HEK293 (cell line): ENCODE measurements at regions not wholly inside any gene's neighbourhood (a gene's known extent, or its start where the extent isn't known, plus 50 kb on each side); places are given as distances from the start of the nearest gene placed in this dataset.

Source experiments
- CTCF ChIA-PET: fragments of 350-600 bp; formaldehyde crosslinking; extraction: SDS; loops from one replicate; lab custom pipeline; 2021; ENCODE audit warnings: antibody characterized with exemption; lab: Yijun Ruan, JAX
- POLR2A ChIA-PET: fragments of 300-600 bp; formaldehyde crosslinking; extraction: SDS; loops from one replicate; lab custom pipeline; 2020; ENCODE audit warnings: antibody characterized with exemption, inconsistent platforms; lab: Yijun Ruan, JAX
- H3K27ac ChIP-seq: fragments of 200-500 bp; sonication (Bioruptor generic); 2 replicates; pipeline ENCODE4 v1.5.1; 2014; ENCODE audit warnings: low read depth, low read length, control low read depth, inconsistent platforms; ENCODE audit errors: extremely low read depth
- H3K36me3 ChIP-seq, 2 experiments: fragments of 200-500 bp in 1 of 2; sonication (Bioruptor generic) in 1 of 2; 1 replicate in 1 of 2; 2 replicates in 1 of 2; pipeline ENCODE4 v1.5.1; 2014 to 2017; ENCODE audit warnings: inconsistent platforms in 2 of 2, low read length in 2 of 2; ENCODE audit not compliant: control insufficient read depth in 2 of 2, insufficient read depth in 1 of 2
- H3K4me1 ChIP-seq: fragments of 200-500 bp; sonication (Bioruptor generic); 2 replicates; pipeline ENCODE4 v1.5.1; 2014; ENCODE audit warnings: mild to moderate bottlenecking, low read length, inconsistent platforms; ENCODE audit not compliant: control insufficient read depth, insufficient read depth
- H3K4me3 ChIP-seq: 2 replicates; pipeline ENCODE4 v1.5.1; 2011; ENCODE audit warnings: low read depth, mild to moderate bottlenecking, control low read depth, low read length, moderate library complexity
- H3K9me3 ChIP-seq: fragments of 200-500 bp; sonication (Bioruptor generic); 2 replicates; pipeline ENCODE4 v1.5.1; 2014; ENCODE audit warnings: low read depth, low read length, inconsistent platforms; ENCODE audit not compliant: control insufficient read depth, insufficient read depth
- BCL11A ChIP-seq: fragments of 450-650 bp; formaldehyde crosslinking; IDR thresholded peaks from 2 replicates; pipeline ENCODE4 v1.5.1; 2016; ENCODE audit warnings: low read depth, missing biosample characterization, missing genetic modification characterization
- GLIS2 ChIP-seq: fragments of 450-650 bp; formaldehyde crosslinking; IDR thresholded peaks from 2 replicates; pipeline ENCODE4 v1.5.1; 2016; ENCODE audit warnings: missing biosample characterization, missing genetic modification characterization
- MYNN ChIP-seq: fragments of 450-650 bp; formaldehyde crosslinking; IDR thresholded peaks from 2 replicates; pipeline ENCODE4 v1.5.1; 2016; ENCODE audit warnings: missing biosample characterization, missing genetic modification characterization, borderline replicate concordance
- PRDM2 ChIP-seq: fragments of 450-650 bp; formaldehyde crosslinking; IDR thresholded peaks from 2 replicates; pipeline ENCODE4 v1.5.1; 2016; ENCODE audit warnings: missing biosample characterization, missing genetic modification characterization, borderline replicate concordance
- PRDM4 ChIP-seq: fragments of 450-650 bp; formaldehyde crosslinking; IDR thresholded peaks from 2 replicates; pipeline ENCODE4 v1.5.1; 2017; ENCODE audit warnings: missing biosample characterization, missing genetic modification characterization
- TSHZ1 ChIP-seq: fragments of 450-650 bp; formaldehyde crosslinking; IDR thresholded peaks from 2 replicates; pipeline ENCODE4 v1.5.1; 2016; ENCODE audit warnings: missing biosample characterization, missing genetic modification characterization, borderline replicate concordance
- ZFP3 ChIP-seq: fragments of 450-650 bp; formaldehyde crosslinking; IDR thresholded peaks from 2 replicates; pipeline ENCODE4 v1.5.1; 2016; ENCODE audit warnings: low read depth, missing biosample characterization, missing genetic modification characterization
- ZNF148 ChIP-seq: fragments of 450-650 bp; formaldehyde crosslinking; IDR thresholded peaks from 2 replicates; pipeline ENCODE4 v1.5.0; 2017; ENCODE audit warnings: missing biosample characterization, missing genetic modification characterization, borderline replicate concordance
- ZNF274 ChIP-seq, 2 experiments: fragments of 200-500 bp in 1 of 2; fragments of 450-650 bp in 1 of 2; sonication (Bioruptor generic) in 1 of 2; formaldehyde crosslinking in 1 of 2; IDR thresholded peaks; 2 replicates each; pipeline versions ENCODE4 v1.5.1 to v1.6.1; 2014 to 2016; ENCODE audit warnings: borderline replicate concordance in 1 of 2, inconsistent platforms in 1 of 2, low read length in 1 of 2, missing biosample characterization in 1 of 2, missing genetic modification characterization in 1 of 2
- ZNF302 ChIP-seq: fragments of 450-650 bp; formaldehyde crosslinking; IDR thresholded peaks from 2 replicates; pipeline ENCODE4 v1.5.1; 2016; ENCODE audit warnings: missing biosample characterization, missing genetic modification characterization, low read depth
- ZNF521 ChIP-seq: fragments of 450-650 bp; formaldehyde crosslinking; IDR thresholded peaks from 2 replicates; pipeline ENCODE4 v1.5.1; 2017; ENCODE audit warnings: missing biosample characterization, mild to moderate bottlenecking, missing genetic modification characterization
- ZNF571 ChIP-seq: fragments of 450-650 bp; formaldehyde crosslinking; IDR thresholded peaks from 2 replicates; pipeline ENCODE4 v1.5.0; 2017; ENCODE audit warnings: missing biosample characterization, missing genetic modification characterization
- ZNF600 ChIP-seq: fragments of 450-650 bp; formaldehyde crosslinking; IDR thresholded peaks from 2 replicates; pipeline ENCODE4 v1.5.1; 2016; ENCODE audit warnings: missing biosample characterization, missing genetic modification characterization
- ZNF621 ChIP-seq: fragments of 450-650 bp; formaldehyde crosslinking; IDR thresholded peaks from 2 replicates; pipeline ENCODE4 v1.5.1; 2017; ENCODE audit warnings: missing biosample characterization, missing genetic modification characterization
- ZNF629 ChIP-seq: fragments of 450-650 bp; formaldehyde crosslinking; IDR thresholded peaks from 2 replicates; pipeline ENCODE4 v1.5.1; 2017; ENCODE audit warnings: missing biosample characterization, missing genetic modification characterization
- ZNF768 ChIP-seq: fragments of 450-650 bp; formaldehyde crosslinking; IDR thresholded peaks from 2 replicates; pipeline ENCODE4 v1.5.1; 2018; ENCODE audit warnings: missing biosample characterization, mild to moderate bottlenecking, missing genetic modification characterization
- TF ChIP-seq, protein P1 (sequence below): fragments of 450-650 bp; formaldehyde crosslinking; IDR thresholded peaks from 2 replicates; pipeline ENCODE4 v1.5.1; 2017; ENCODE audit warnings: missing biosample characterization, missing genetic modification characterization
- TF ChIP-seq, protein P2 (sequence below): fragments of 450-650 bp; formaldehyde crosslinking; IDR thresholded peaks from 2 replicates; pipeline ENCODE4 v1.5.1; 2016; ENCODE audit warnings: missing biosample characterization, missing genetic modification characterization
- TF ChIP-seq, protein P3 (sequence below): fragments of 450-650 bp; formaldehyde crosslinking; IDR thresholded peaks from 2 replicates; pipeline ENCODE4 v1.5.1; 2016; ENCODE audit warnings: missing biosample characterization, missing genetic modification characterization

GRCh38 chr2:59532808-59533207 is 1020.6 kb downstream of the BCL11A start:
- TF ChIP-seq, protein P1, sequence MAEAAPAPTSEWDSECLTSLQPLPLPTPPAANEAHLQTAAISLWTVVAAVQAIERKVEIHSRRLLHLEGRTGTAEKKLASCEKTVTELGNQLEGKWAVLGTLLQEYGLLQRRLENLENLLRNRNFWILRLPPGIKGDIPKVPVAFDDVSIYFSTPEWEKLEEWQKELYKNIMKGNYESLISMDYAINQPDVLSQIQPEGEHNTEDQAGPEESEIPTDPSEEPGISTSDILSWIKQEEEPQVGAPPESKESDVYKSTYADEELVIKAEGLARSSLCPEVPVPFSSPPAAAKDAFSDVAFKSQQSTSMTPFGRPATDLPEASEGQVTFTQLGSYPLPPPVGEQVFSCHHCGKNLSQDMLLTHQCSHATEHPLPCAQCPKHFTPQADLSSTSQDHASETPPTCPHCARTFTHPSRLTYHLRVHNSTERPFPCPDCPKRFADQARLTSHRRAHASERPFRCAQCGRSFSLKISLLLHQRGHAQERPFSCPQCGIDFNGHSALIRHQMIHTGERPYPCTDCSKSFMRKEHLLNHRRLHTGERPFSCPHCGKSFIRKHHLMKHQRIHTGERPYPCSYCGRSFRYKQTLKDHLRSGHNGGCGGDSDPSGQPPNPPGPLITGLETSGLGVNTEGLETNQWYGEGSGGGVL (tag by site-specific recombination): no peak
- TF ChIP-seq ZNF302 (tag by site-specific recombination): no peak
- TF ChIP-seq ZNF521: no peak
- TF ChIP-seq ZNF768 (tag by site-specific recombination): no peak
- no peak for TF ChIP-seq GLIS2 (tag by site-specific recombination)
- TF ChIP-seq ZNF600 (tag by site-specific recombination): no peak
- TF ChIP-seq, protein P2, sequence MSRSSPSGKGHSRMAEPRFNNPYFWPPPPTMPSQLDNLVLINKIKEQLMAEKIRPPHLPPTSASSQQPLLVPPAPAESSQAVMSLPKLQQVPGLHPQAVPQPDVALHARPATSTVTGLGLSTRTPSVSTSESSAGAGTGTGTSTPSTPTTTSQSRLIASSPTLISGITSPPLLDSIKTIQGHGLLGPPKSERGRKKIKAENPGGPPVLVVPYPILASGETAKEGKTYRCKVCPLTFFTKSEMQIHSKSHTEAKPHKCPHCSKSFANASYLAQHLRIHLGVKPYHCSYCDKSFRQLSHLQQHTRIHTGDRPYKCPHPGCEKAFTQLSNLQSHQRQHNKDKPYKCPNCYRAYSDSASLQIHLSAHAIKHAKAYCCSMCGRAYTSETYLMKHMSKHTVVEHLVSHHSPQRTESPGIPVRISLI: no peak
- TF ChIP-seq ZNF621 (tag by site-specific recombination): no peak
- no peak for TF ChIP-seq ZFP3 (tag by site-specific recombination)
- TF ChIP-seq ZNF571: no peak
- no peak for TF ChIP-seq BCL11A (tag by site-specific recombination)
- TF ChIP-seq ZNF274 (IDR thresholded peaks at IDR 0.05; ENCODE audit: low read length): no peak
- TF ChIP-seq ZNF274 (tag by site-specific recombination; IDR thresholded peaks at IDR 0.05; ENCODE audit: borderline replicate concordance): no peak
- TF ChIP-seq ZNF629 (tag by site-specific recombination): no peak
- TF ChIP-seq, protein P3, sequence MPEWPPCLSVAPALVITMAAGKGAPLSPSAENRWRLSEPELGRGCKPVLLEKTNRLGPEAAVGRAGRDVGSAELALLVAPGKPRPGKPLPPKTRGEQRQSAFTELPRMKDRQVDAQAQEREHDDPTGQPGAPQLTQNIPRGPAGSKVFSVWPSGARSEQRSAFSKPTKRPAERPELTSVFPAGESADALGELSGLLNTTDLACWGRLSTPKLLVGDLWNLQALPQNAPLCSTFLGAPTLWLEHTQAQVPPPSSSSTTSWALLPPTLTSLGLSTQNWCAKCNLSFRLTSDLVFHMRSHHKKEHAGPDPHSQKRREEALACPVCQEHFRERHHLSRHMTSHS (tag by site-specific recombination): no peak
- TF ChIP-seq PRDM2 (tag by site-specific recombination): no peak
- TF ChIP-seq TSHZ1 (tag by site-specific recombination): no peak
- TF ChIP-seq ZNF148 (tag by site-specific recombination): no peak
- TF ChIP-seq MYNN (tag by site-specific recombination): no peak
- TF ChIP-seq PRDM4: no peak
- H3K4me3 ChIP-seq: no peak overlapping the region
- no peaks in the 10 kb centered on the region for H3K36me3 ChIP-seq
- ChIA-PET POLR2A (no interaction called here), CTCF (no interaction called here)
- H3K9me3 ChIP-seq: no peaks in the 10 kb centered on the region
- H3K27ac ChIP-seq: no peak overlapping the region
- no peaks in the 10 kb centered on the region for H3K4me1 ChIP-seq
